GM21447 (cell line): ENCODE measurements at regions not wholly inside any gene's neighbourhood (a gene's known extent, or its start where the extent isn't known, plus 50 kb on each side); places are given as distances from the start of the nearest gene placed in this dataset.

Experiments used
- ATAC-seq: cut with Tn5 transposase; IDR thresholded peaks from one replicate; pipeline ENCODE4 v1.9.1; 2021; ENCODE audit not compliant: unreplicated experiment

DNA sequence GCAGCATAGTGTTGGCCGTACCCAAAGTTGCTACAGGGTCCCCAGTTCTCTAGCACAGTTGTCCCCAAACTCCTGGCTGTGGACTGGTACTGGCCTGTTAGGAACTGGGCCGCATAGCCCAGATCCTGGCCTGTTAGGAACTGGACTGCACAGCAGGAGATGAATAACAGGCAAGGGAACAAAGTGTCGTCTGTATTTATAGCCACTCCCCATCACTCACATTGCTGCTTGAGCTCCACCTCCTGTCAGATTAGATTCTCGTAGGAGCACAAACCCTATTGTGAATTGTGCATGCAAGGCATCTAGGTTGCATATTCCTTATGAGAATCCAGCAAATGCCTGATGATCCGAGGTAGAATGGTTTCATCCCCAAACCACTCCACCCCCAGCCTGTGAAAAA lies 604.0 kb upstream of the LMCD1 start:
- no peak for ATAC-seq

DNA sequence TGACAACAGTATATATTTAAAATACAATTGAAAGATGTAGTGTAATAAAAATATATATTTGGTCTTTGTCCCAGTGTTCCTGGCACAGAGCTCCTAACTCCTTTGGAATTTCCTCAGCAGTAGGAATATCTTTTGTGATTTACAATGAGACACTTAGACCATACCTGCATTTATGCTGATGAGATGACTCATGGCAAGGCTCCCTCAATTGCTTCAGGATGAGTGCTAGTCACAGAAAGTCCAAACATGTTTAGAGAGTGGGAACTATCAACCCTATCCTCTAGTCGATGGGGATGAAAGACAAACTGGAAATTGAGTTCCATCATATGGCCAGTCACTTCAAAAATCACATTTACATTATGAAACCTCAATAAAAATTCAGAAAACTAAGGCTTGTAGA lies 588.3 kb upstream of the LMCD1 start:
- no peak for ATAC-seq

DNA sequence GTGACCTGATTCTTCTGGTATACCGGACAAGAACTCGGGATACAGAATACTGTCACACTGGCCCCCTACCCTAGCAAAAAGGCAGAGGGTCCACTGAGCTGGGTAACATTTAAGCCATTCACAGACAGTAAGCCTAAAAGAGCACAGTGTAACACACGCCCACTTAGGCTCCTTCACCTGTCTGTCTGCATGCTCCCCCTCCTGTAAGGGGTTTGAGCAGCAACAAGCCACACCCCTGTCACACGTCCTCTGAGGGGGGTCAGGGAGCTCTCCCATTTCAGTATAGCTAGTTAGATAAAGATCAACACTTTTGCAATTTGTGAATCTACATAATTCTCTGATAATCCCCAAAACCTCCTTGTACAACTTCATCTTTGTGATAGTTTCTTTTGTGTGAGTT lies 586.3 kb upstream of the LMCD1 start:
- ATAC-seq = no peak

DNA sequence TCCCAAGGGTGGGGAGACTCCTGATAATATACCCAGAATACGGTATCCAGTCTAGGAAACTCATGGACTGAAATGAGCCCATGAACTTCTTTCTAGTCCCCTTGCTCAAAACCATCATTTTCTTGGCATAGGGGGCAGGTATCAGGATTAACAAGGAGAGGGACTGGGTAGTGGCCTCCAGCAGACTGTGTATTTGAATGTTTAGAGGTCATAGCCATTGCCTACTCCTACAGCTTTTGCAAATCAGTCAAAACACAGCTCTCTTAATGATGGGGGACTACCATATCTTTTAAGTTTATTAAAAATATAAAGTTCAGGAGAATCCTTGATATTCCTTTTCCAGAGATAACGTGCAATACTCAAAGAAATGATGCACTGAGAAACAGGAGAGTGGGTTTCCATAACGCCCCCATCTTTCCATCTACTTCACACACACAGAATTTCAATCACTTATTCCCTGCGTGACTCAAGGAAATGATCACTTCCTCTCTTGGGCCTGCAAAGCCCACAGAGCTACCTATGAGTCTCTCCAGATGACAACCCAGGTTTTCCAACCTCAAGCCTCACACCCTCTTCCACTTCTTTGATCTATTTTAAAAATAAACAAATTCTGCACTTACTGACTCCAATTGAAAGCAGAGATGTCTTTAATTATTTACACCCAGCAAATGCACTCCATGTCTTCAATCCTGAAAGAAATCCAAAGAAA lies 584.0 kb upstream of the LMCD1 start:
- no peak for ATAC-seq

DNA sequence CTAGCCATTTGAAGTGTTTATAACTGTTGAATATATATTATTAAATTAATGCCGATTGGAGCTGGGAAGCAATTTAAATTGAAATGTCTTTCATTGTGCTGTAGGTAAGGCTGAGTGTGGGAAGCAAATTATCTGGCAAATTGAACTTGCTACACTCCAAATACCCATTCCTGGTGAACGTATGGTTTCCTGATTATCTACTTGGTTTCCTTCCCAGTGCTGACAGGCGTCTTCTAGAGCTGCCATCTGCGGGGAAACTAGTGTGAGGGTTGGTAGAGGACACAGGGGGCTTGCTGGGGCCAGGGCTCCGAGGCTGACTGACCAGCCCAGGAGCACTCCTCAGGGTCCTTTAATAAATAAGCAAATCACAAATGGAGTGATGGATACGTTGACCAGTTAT lies 581.4 kb upstream of the LMCD1 start:
- no peak for ATAC-seq

DNA sequence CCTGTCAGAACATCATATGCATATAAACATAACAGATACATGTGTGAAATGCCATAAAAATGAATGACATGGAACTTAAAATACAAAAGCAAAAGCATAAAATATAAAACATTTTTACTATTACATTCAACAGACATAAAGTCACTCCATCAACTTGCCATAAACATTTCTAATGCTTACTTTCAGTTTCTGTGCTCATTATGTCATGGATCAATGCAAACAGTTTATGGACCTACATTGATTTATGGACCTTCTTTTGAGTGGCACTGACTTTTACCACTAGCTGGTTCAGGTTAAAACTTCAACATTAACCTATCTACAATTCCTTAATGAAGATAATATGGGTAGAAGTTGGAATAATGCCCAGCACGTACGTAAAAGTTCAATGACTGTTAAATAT lies 577.4 kb upstream of the LMCD1 start:
- ATAC-seq = no peak

DNA sequence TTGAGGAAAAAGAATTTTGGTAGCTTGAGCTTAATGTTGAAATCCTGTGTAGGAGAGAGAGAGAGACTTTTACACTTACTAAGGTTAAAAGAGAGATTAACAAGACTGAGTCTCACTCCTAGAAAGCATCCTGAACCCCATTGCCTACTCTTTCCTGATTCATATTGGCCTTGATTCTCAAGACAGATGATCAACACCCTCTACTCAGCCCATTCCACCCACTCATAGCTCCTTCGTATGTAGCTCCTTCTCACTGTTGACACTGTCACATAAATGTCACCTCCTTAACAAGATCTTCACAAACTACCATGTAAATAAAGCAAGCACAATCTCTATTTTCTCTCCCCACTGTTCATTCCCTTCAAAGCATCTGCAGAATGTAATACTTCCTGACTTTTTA lies 574.6 kb upstream of the LMCD1 start:
- no peak for ATAC-seq

DNA sequence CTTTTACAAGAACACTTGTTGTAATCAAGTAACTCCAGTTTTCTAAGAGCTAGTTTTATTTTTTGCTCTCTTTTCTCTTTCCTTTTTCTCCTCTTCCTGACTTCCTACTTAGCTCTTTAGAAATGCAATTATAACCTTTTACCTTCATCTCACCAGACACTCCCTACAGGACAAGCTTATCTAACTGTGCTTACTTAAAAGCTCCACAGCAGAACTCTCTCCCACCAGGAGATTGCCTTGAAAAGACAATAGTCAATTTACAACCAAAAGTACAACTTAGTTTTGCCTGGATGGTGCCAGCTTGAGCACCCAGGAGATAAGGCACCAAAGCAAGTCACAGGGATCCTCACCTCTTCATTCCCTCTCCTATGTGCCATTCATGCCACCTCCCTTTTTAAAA lies 573.8 kb upstream of the LMCD1 start:
- ATAC-seq = no peak

- no peak for ATAC-seq
These were observed 572.2 kb upstream of the LMCD1 start for GRCh38 chr3:7929319-7929889.

GRCh38 chr3:7934362-7934761 lies 567.3 kb upstream of the LMCD1 start:
- no peak for ATAC-seq

GRCh38 chr3:7947930-7948329 lies 553.7 kb upstream of the LMCD1 start:
- ATAC-seq = no peak

GRCh38 chr3:7950890-7951289 lies 550.7 kb upstream of the LMCD1 start:
- ATAC-seq = no peak

- ATAC-seq = no peak
These were observed 548.1 kb upstream of the LMCD1 start for GRCh38 chr3:7953449-7954014.

GRCh38 chr3:7957024-7957423 lies 544.6 kb upstream of the LMCD1 start:
- no peak for ATAC-seq

DNA sequence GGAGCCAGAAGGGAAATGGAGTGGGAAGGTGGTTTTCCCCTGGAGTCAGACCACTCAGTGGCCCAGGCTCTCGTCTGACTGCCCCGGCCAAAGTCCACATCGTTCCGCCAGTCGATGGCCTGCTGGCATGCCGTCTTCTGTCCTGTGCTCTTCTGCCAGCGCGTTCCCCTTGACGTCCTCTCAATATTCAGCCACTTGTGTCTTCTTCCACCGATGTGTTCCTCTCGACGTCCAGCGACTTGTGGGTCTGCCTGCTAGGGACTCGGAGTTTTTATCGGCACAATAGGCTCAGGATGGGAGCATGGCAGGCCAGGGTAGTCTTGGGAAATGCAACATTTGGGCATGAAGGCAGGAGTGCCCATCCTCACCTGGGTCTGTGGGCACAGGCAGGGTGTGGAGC lies 542.5 kb upstream of the LMCD1 start:
- ATAC-seq = no peak

DNA sequence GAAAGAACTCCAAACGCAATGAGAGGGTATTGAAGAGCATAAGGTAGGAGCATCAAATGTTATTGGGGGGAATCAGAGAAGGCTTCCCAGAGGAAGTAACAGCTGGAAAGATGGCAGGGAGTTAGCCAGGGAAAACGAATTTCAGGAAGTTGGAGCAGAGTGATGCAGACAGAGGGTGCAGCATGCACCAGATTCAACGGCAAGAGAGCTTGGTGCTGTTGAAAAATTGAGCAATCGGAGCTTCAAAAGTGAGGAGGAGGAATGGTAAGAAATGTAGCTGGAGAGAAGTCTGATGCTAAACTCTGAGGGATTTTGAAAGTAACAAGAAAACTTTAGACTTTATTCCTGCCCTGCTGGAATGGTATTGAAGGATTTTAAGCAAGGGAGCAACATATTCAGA lies 541.0 kb upstream of the LMCD1 start:
- ATAC-seq = no peak

DNA sequence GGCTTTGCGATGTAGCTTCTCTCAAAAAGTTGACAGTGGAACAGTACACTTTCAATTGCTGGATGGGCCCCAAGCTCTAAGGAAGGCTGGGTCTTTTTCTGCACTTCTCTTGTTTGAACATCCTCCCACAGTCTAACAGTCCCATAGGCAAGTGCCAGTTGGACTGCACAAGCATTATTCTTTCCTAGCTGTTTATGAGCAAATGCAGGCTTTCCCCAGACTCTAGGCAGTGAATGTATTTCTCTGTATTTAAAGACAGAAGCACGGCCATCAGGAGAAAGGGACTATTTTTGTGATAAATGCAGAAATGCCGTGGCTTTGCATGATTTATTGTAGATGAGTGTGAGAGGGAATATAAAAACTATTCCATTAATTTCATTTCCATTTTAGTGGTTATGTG lies 539.3 kb upstream of the LMCD1 start:
- no peak for ATAC-seq

GRCh38 chr3:7964899-7965298 lies 536.7 kb upstream of the LMCD1 start:
- ATAC-seq = no peak

GRCh38 chr3:7973006-7973405 lies 528.6 kb upstream of the LMCD1 start:
- ATAC-seq = no peak

GRCh38 chr3:7977245-7978086 lies 524.2 kb upstream of the LMCD1 start:
- ATAC-seq = no peak

DNA sequence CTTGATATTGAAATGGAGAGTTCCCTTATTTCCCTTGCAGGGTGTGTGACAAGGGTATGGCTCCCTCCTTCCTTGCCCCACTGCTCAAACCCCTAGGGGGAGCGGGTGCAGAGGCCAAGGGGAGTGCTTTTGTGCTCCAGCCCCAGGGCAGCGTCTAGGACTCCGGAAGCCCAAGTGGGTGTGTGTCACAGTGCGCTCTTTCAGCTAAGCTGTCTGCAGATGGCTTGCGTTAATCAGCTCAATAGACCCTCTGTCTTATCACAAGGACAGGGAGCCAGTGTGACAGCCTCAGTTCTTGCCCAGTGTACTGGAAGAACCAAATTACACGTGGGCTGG lies 523.6 kb upstream of the LMCD1 start:
- ATAC-seq = no peak

DNA sequence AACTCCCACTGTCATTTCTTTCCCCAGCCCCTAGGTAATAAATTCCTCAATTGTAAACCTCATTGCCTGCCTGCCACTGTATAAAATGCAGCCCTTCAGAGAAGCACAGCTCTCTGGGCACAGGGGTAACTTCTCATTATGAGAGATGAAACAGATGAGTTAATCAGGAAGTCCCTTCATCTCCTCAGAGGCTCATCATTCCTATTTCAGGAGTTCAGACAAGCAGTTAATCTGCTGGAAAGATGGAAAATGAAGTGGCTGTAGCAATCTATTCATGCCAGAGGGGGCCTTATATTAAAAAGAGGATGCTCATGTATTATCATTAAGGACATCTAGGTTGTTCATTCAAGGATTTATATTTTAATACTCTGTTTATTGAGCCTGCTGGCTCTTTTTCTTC lies 519.5 kb upstream of the LMCD1 start:
- ATAC-seq = no peak
